ENCODE measurements at regions not wholly inside any gene's neighbourhood (a gene's known extent, or its start where the extent isn't known, plus 50 kb on each side); places are given as distances from the start of the nearest gene placed in this dataset.

GRCh38 chr3:34239287-34239686 is 440.9 kb downstream of the PDCD6IP start:
- TF ChIP-seq CTCF (IDR thresholded peaks at IDR 0.05; ENCODE audit: unreplicated experiment): no peak
- Mint-ChIP-seq H3K4me3 (ENCODE audit: low read depth, unreplicated experiment) (no peak overlapping the region), H3K36me3 (ENCODE audit: insufficient read depth, unreplicated experiment) (no peaks in the 10 kb centered on the region), H3K9me3 (ENCODE audit: low read depth, unreplicated experiment) (no peaks in the 10 kb centered on the region), H3K27me3 (ENCODE audit: unreplicated experiment) (no peaks in the 10 kb centered on the region), H3K27ac (ENCODE audit: unreplicated experiment) (no peak overlapping the region), H3K4me1 (ENCODE audit: low read depth, unreplicated experiment) (no peaks in the 10 kb centered on the region)
- CTCF ChIA-PET: no interaction called here
- intact Hi-C loops (cut with micrococcal nuclease; ENCODE audit: unreplicated experiment): no loop called here
- BruUV-seq (replicated peaks): no TSS peak
- DNase-seq: no peak

- CTCF ChIA-PET: interaction anchor here (0.6 kb wide), 1 partner anchor 203 kb away, joined by 3 read pairs; no protein-coding TSS in a partner anchor
- Mint-ChIP-seq H3K4me3 (ENCODE audit: low read depth, unreplicated experiment) (no peak overlapping the region), H3K27ac (ENCODE audit: unreplicated experiment) (no peak overlapping the region), H3K9me3 (ENCODE audit: low read depth, unreplicated experiment) (no peaks in the 10 kb centered on the region), H3K27me3 (ENCODE audit: unreplicated experiment) (no peaks in the 10 kb centered on the region), H3K4me1 (ENCODE audit: low read depth, unreplicated experiment) (no peaks in the 10 kb centered on the region), H3K36me3 (ENCODE audit: insufficient read depth, unreplicated experiment) (no peaks in the 10 kb centered on the region)
- BruUV-seq (replicated peaks): no TSS peak
- no peak for DNase-seq
- intact Hi-C loops (cut with micrococcal nuclease; ENCODE audit: unreplicated experiment): no loop called here
- TF ChIP-seq CTCF (IDR thresholded peaks at IDR 0.05; ENCODE audit: unreplicated experiment): no peak
These were observed 441.4 kb downstream of the PDCD6IP start for GRCh38 chr3:34239875-34240274.

- intact Hi-C loops (cut with micrococcal nuclease; ENCODE audit: unreplicated experiment): no loop called here
- H3K27me3 Mint-ChIP-seq (ENCODE audit: unreplicated experiment): no peaks in the 10 kb centered on the region
- DNase-seq: no peak
These were observed 449.0 kb downstream of the PDCD6IP start for GRCh38 chr3:34247401-34247800.

GRCh38 chr3:34248352-34248751 is 449.9 kb downstream of the PDCD6IP start:
- DNase-seq: no peak
- Mint-ChIP-seq H3K36me3 (ENCODE audit: insufficient read depth, unreplicated experiment) (no peaks in the 10 kb centered on the region), H3K4me3 (ENCODE audit: low read depth, unreplicated experiment) (no peak overlapping the region), H3K27ac (ENCODE audit: unreplicated experiment) (no peak overlapping the region), H3K4me1 (ENCODE audit: low read depth, unreplicated experiment) (no peaks in the 10 kb centered on the region), H3K9me3 (ENCODE audit: low read depth, unreplicated experiment) (peaks cover 3% of the 10 kb centered on the region), H3K27me3 (ENCODE audit: unreplicated experiment) (no peaks in the 10 kb centered on the region)
- no TSS peak for BruUV-seq (replicated peaks)
- CTCF ChIA-PET: interaction anchor here (0.7 kb wide), 1 partner anchor 201 kb away, joined by 5 read pairs; no protein-coding TSS in a partner anchor
- intact Hi-C loops (cut with micrococcal nuclease; ENCODE audit: unreplicated experiment): no loop called here
- TF ChIP-seq CTCF (IDR thresholded peaks at IDR 0.05; ENCODE audit: unreplicated experiment): no peak

More at GRCh38 chr3:34247401-34247800, 449.0 kb downstream of the PDCD6IP start:
- CTCF ChIA-PET: no interaction called here
- no TSS peak for BruUV-seq (replicated peaks)
- no peaks in the 10 kb centered on the region for H3K36me3 Mint-ChIP-seq (ENCODE audit: insufficient read depth, unreplicated experiment)
- no peaks in the 10 kb centered on the region for H3K4me1 Mint-ChIP-seq (ENCODE audit: low read depth, unreplicated experiment)
- H3K9me3 Mint-ChIP-seq (ENCODE audit: low read depth, unreplicated experiment): peaks cover 3% of the 10 kb centered on the region
- H3K27ac Mint-ChIP-seq (ENCODE audit: unreplicated experiment): no peak overlapping the region
- TF ChIP-seq CTCF (IDR thresholded peaks at IDR 0.05; ENCODE audit: unreplicated experiment): no peak
- H3K4me3 Mint-ChIP-seq (ENCODE audit: low read depth, unreplicated experiment): no peak overlapping the region

Data from Calu3 (cell line).